T-helper 17 cell (primary cell): ENCODE measurements at regions not wholly inside any gene's neighbourhood (a gene's known extent, or its start where the extent isn't known, plus 50 kb on each side); places are given as distances from the start of the nearest gene placed in this dataset.
"Not testable (repeated sequence)": the region's sequence is repeated elsewhere in the genome, so short reads cannot be mapped to it uniquely, and the experiment has no call there.

ENCODE experiments used
- ATAC-seq: fragments of 150-1000 bp; cut with Tn5 transposase; 2 replicates; pipeline ENCODE4 v1.10.0; 2021; ENCODE audit warnings: mild to moderate bottlenecking, moderate library complexity
- DNase-seq, 3 donors: peaks; one replicate each; pipeline versions ENCODE4 v3.0.0 to v3.0.0-alpha.2; 2020 to 2021
- H3K9me3 ChIP-seq: one replicate; pipeline ENCODE4 v1.7.0; 2013; ENCODE audit warnings: low read length, mild to moderate bottlenecking; ENCODE audit not compliant: control insufficient read depth, poor library complexity, severe bottlenecking
- H3K27ac Mint-ChIP-seq: one replicate; pipeline ENCODE4 v1.8.0; 2022; ENCODE audit warnings: mild to moderate bottlenecking, moderate library complexity, mixed read lengths
- H3K27me3 Mint-ChIP-seq: one replicate; pipeline ENCODE4 v1.8.0; 2022; ENCODE audit warnings: mixed read lengths
- H3K36me3 Mint-ChIP-seq: one replicate; pipeline ENCODE4 v1.8.0; 2022; ENCODE audit warnings: low read depth, mixed read lengths
- H3K4me1 Mint-ChIP-seq: one replicate; pipeline ENCODE4 v1.8.0; 2022; ENCODE audit warnings: mild to moderate bottlenecking, mixed read lengths
- H3K4me3 Mint-ChIP-seq: one replicate; pipeline ENCODE4 v1.8.0; 2022; ENCODE audit warnings: mild to moderate bottlenecking, moderate library complexity, mixed read lengths

DNA sequence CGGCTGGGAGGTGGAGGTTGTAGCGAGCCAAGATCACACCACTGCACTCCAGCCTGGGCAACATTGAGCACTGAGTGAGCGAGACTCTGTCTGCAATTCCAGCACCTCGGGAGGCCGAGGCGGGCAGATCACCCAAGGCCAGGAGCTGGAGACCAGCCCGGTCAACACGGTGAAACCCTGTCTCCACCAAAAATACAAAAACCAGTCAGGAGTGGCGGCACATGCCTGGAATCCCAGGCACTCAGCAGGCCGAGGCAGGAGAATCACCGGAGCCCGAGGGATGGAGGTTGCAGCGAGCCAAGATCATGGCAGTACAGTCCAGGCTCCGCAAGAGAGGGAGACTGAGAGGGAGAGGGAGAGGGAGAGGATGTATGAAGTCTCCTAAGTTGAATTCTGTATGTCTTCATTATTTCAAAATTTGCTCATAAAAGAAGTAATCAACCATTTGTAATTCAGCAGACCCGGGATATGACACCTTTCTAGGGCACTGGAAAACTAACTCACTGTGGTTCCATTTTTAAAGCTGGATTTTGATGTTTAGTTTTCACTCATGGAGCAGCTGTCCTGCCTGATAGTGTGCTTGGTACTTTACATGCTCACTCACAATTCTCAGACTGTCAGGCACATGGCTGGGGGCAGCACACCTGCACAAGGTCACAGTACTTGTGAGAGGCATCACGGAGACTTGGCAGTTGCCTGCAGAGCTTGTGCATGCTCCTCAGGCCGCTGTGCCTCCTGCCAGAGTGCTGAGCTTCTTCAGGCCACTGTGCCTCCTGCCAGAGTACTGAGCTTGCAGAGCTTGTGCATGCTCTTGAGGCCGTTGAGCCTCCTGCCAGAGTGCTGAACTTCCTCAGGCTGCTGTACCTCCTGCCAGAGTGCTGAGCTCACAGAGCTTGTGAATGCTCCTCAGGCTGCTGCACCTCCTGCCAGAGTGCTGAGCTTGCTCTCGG is 106.2 kb downstream of the ERMARD start:
- Mint-ChIP-seq H3K27me3 (no peaks in the 10 kb centered on the region), H3K27ac (no peak overlapping the region), H3K4me3 (no peak overlapping the region), H3K4me1 (peaks cover 5% of the 10 kb centered on the region), H3K36me3 (no peaks in the 10 kb centered on the region)
- no peak for ATAC-seq
- no peak for DNase-seq
- H3K9me3 ChIP-seq: no peaks in the 10 kb centered on the region

GRCh38 chr6:169856442-169857342 is 105.3 kb downstream of the ERMARD start:
- H3K4me3 Mint-ChIP-seq, H3K36me3 Mint-ChIP-seq, H3K27ac Mint-ChIP-seq, H3K4me1 Mint-ChIP-seq, ATAC-seq, H3K27me3 Mint-ChIP-seq, DNase-seq, H3K9me3 ChIP-seq: not testable (repeated sequence)

- Mint-ChIP-seq H3K4me3 (no peak overlapping the region), H3K27me3 (peaks cover 9% of the 10 kb centered on the region), H3K4me1 (no peaks in the 10 kb centered on the region), H3K36me3 (no peaks in the 10 kb centered on the region), H3K27ac (no peak overlapping the region)
- no peak for ATAC-seq
- no peaks in the 10 kb centered on the region for H3K9me3 ChIP-seq
- DNase-seq: no peak
Observed at GRCh38 chr6:169854813-169855212, 103.4 kb downstream of the ERMARD start.

GRCh38 chr6:169854083-169854725 is 102.8 kb downstream of the ERMARD start:
- no peak overlapping the region for H3K4me3 Mint-ChIP-seq
- DNase-seq (no peak), ATAC-seq (no peak)
- no peak overlapping the region for H3K27ac Mint-ChIP-seq
- H3K9me3 ChIP-seq: no peaks in the 10 kb centered on the region
- H3K36me3 Mint-ChIP-seq: no peaks in the 10 kb centered on the region
- peaks cover 13% of the 10 kb centered on the region for H3K27me3 Mint-ChIP-seq
- H3K4me1 Mint-ChIP-seq: no peaks in the 10 kb centered on the region

DNA sequence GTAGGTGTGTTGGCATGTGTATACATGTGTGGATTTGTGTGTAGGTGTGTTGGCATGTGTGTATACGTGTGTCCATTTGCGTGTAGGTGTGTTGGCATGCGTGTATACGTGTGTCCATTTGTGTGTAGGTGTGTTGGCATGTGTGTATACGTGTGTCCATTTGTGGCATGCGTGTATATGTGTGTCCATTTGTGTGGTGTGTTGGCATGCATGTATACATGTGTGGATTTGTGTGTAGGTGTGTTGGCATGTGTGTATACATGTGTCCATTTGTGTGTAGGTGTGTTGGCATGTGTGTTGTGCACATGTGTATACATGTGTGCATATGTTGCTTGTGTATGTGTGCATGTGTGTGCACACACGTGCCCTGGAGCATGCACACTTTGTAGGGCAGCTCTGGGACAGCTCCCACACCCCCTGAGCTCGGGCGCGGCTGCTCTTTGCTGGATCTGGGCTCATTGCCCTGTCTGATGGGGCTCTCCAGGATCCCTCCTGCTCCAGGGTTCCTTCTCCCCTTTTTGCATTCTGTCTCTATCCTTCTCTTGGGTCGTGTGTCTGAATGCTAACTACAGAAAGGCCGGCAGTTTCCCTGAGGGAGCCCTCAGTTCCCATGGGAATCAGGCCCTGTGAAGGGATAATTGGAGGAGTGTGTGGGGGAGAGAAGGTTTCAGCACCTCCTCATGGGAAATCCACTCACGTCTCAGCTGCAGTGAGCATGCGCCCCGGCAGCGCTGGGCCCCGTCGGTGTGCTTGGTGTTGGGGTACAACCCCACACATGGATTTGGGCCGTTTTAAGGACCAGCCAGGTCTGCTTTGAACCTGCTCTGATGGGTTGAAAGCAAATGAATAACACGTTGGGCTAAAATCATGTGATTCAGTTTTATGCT is 102.0 kb downstream of the ERMARD start:
- DNase-seq: no peak
- Mint-ChIP-seq H3K4me1 (no peaks in the 10 kb centered on the region), H3K4me3 (no peak overlapping the region), H3K36me3 (no peaks in the 10 kb centered on the region), H3K27ac (no peak overlapping the region), H3K27me3 (peaks cover 17% of the 10 kb centered on the region)
- no peak for ATAC-seq
- H3K9me3 ChIP-seq: no peaks in the 10 kb centered on the region

GRCh38 chr6:169852504-169853195 is 101.2 kb downstream of the ERMARD start:
- H3K4me1 Mint-ChIP-seq: no peaks in the 10 kb centered on the region
- no peaks in the 10 kb centered on the region for H3K9me3 ChIP-seq
- no peaks in the 10 kb centered on the region for H3K36me3 Mint-ChIP-seq
- H3K27ac Mint-ChIP-seq: no peak overlapping the region
- H3K4me3 Mint-ChIP-seq: no peak overlapping the region
- peaks cover 20% of the 10 kb centered on the region for H3K27me3 Mint-ChIP-seq
- no peak for ATAC-seq
- no peak for DNase-seq

- ATAC-seq: no peak
- no peak overlapping the region for H3K4me3 Mint-ChIP-seq
Observed at GRCh38 chr6:169851641-169852503, 100.5 kb downstream of the ERMARD start.

GRCh38 chr6:169850746-169851145 is 99.3 kb downstream of the ERMARD start:
- Mint-ChIP-seq H3K4me3 (no peak overlapping the region), H3K36me3 (no peaks in the 10 kb centered on the region), H3K4me1 (no peaks in the 10 kb centered on the region), H3K27me3 (peaks cover 29% of the 10 kb centered on the region), H3K27ac (no peak overlapping the region)
- no peak for DNase-seq
- no peaks in the 10 kb centered on the region for H3K9me3 ChIP-seq
- no peak for ATAC-seq

More at GRCh38 chr6:169851641-169852503, 100.5 kb downstream of the ERMARD start:
- H3K9me3 ChIP-seq: no peaks in the 10 kb centered on the region
- H3K27me3 Mint-ChIP-seq: peaks cover 28% of the 10 kb centered on the region
- H3K4me1 Mint-ChIP-seq: no peaks in the 10 kb centered on the region
- no peaks in the 10 kb centered on the region for H3K36me3 Mint-ChIP-seq
- DNase-seq: no peak
- H3K27ac Mint-ChIP-seq: no peak overlapping the region

DNA sequence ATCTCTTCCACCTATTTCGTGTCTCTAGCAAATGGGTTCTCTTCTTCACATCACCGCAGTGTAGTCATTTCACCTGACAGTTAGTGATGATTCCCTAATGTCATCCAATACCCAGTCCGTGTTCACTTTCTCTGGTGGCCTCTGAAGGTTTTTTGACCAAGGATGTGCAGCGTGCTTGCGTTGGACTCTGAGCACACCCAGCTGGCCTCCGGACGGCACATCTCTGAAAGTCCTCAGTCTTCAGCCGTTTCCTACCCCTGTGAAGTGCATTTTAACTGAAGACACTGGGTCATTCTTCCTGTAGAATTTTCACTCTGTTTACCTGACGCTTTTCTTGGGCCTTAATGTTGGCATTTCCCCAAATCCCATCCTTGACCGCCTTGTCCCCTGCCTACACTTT is 98.7 kb downstream of the ERMARD start:
- no peaks in the 10 kb centered on the region for H3K4me1 Mint-ChIP-seq

GRCh38 chr6:169849396-169849795 is 98.0 kb downstream of the ERMARD start:
- DNase-seq (no peak), ATAC-seq (no peak)
- H3K36me3 Mint-ChIP-seq: no peaks in the 10 kb centered on the region
- H3K4me1 Mint-ChIP-seq: no peaks in the 10 kb centered on the region
- no peaks in the 10 kb centered on the region for H3K9me3 ChIP-seq
- H3K27ac Mint-ChIP-seq: no peak overlapping the region
- H3K27me3 Mint-ChIP-seq: peaks cover 42% of the 10 kb centered on the region
- H3K4me3 Mint-ChIP-seq: no peak overlapping the region

More for the DNA sequence above, 98.7 kb downstream of the ERMARD start:
- H3K27ac Mint-ChIP-seq: no peak overlapping the region
- ATAC-seq: no peak
- no peak for DNase-seq
- H3K9me3 ChIP-seq: no peaks in the 10 kb centered on the region
- no peak overlapping the region for H3K4me3 Mint-ChIP-seq
- H3K27me3 Mint-ChIP-seq: peaks cover 35% of the 10 kb centered on the region
- no peaks in the 10 kb centered on the region for H3K36me3 Mint-ChIP-seq

DNA sequence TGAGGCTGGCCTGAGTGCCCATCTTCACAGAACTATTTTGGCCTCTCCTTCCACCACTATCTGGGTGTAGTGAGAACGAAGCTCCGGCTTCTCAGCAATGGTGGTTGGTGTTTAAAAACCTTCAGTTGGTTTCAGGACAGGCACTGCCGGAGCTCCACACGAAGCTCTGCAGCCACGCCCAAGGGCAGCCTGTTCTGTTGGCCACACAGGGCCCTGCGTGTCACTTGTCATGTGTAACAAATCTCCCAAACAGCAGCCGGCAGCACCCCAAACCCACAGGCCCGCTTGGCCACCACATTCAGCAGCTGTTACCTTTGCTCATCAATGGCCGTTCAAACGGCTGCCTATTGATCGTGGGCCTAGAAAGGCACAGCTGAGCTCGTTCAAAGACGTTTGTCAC is 97.5 kb downstream of the ERMARD start:
- Mint-ChIP-seq H3K27ac (no peak overlapping the region), H3K36me3 (no peaks in the 10 kb centered on the region), H3K27me3 (peaks cover 46% of the 10 kb centered on the region), H3K4me1 (no peaks in the 10 kb centered on the region), H3K4me3 (no peak overlapping the region)
- no peaks in the 10 kb centered on the region for H3K9me3 ChIP-seq
- DNase-seq (no peak), ATAC-seq (no peak)
